ENCODE measurements at regions not wholly inside any gene's neighbourhood (a gene's known extent, or its start where the extent isn't known, plus 50 kb on each side); places are given as distances from the start of the nearest gene placed in this dataset.

DNA sequence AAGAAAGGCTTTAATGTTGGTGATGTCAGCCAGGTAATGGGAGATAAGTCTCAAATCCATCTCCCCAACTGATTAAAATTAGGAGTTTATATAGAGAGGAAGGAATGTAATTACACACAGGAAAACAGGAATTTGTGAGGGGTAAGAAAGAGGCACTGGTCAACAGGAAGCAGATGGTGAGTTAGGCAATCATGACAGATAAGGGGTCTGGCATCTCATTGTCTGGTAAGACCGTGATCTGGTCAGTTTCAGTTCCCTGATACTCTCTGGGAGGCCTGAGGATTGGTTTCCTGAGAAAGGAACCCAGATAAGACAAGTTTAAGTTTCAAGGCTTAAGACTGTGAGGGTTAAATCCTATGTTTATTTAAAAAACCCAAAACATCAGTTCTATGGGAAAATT lies 414.7 kb upstream of the ARRDC4 start:
- TF ChIP-seq, protein P1, sequence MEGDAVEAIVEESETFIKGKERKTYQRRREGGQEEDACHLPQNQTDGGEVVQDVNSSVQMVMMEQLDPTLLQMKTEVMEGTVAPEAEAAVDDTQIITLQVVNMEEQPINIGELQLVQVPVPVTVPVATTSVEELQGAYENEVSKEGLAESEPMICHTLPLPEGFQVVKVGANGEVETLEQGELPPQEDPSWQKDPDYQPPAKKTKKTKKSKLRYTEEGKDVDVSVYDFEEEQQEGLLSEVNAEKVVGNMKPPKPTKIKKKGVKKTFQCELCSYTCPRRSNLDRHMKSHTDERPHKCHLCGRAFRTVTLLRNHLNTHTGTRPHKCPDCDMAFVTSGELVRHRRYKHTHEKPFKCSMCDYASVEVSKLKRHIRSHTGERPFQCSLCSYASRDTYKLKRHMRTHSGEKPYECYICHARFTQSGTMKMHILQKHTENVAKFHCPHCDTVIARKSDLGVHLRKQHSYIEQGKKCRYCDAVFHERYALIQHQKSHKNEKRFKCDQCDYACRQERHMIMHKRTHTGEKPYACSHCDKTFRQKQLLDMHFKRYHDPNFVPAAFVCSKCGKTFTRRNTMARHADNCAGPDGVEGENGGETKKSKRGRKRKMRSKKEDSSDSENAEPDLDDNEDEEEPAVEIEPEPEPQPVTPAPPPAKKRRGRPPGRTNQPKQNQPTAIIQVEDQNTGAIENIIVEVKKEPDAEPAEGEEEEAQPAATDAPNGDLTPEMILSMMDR (IDR thresholded peaks at IDR 0.05) = no peak
- no peak for TF ChIP-seq POLR2A (IDR thresholded peaks at IDR 0.05)

All from thyroid gland (tissue), 4 donors.